VCaP (cell line): ENCODE measurements at regions not wholly inside any gene's neighbourhood (a gene's known extent, or its start where the extent isn't known, plus 50 kb on each side); places are given as distances from the start of the nearest gene placed in this dataset.

Source experiments
- H3K27ac ChIP-seq: fragments of 450-650 bp; 2 replicates; pipeline ENCODE4 v1.5.1; 2017
- TF ChIP-seq, protein P1 (sequence below): fragments of 450-650 bp; conservative IDR thresholded peaks from 2 replicates; pipeline ENCODE4 v1.5.1; 2017; ENCODE audit warnings: mild to moderate bottlenecking, moderate library complexity

- H3K27ac ChIP-seq = no peak overlapping the region
- TF ChIP-seq, protein P1, sequence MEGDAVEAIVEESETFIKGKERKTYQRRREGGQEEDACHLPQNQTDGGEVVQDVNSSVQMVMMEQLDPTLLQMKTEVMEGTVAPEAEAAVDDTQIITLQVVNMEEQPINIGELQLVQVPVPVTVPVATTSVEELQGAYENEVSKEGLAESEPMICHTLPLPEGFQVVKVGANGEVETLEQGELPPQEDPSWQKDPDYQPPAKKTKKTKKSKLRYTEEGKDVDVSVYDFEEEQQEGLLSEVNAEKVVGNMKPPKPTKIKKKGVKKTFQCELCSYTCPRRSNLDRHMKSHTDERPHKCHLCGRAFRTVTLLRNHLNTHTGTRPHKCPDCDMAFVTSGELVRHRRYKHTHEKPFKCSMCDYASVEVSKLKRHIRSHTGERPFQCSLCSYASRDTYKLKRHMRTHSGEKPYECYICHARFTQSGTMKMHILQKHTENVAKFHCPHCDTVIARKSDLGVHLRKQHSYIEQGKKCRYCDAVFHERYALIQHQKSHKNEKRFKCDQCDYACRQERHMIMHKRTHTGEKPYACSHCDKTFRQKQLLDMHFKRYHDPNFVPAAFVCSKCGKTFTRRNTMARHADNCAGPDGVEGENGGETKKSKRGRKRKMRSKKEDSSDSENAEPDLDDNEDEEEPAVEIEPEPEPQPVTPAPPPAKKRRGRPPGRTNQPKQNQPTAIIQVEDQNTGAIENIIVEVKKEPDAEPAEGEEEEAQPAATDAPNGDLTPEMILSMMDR = no peak
Measured at GRCh38 chr11:112400476-112401014, 139.9 kb upstream of the PLET1 start.

GRCh38 chr11:112401036-112401769, 140.5 kb upstream of the PLET1 start:
- H3K27ac ChIP-seq = no peak overlapping the region
- TF ChIP-seq, protein P1 = no peak

GRCh38 chr11:112403432-112403831, 142.8 kb upstream of the PLET1 start:
- TF ChIP-seq, protein P1 = no peak
- no peak overlapping the region for H3K27ac ChIP-seq

- TF ChIP-seq, protein P1 = no peak
Measured at GRCh38 chr11:112404112-112404511, 143.5 kb upstream of the PLET1 start.

GRCh38 chr11:112408517-112408916, 147.9 kb upstream of the PLET1 start:
- TF ChIP-seq, protein P1 = no peak
- no peak overlapping the region for H3K27ac ChIP-seq

More at GRCh38 chr11:112404112-112404511, 143.5 kb upstream of the PLET1 start:
- no peak overlapping the region for H3K27ac ChIP-seq

- TF ChIP-seq, protein P1 = no peak
- H3K27ac ChIP-seq = no peak overlapping the region
Measured at GRCh38 chr11:112410325-112410724, 149.7 kb upstream of the PLET1 start.

DNA sequence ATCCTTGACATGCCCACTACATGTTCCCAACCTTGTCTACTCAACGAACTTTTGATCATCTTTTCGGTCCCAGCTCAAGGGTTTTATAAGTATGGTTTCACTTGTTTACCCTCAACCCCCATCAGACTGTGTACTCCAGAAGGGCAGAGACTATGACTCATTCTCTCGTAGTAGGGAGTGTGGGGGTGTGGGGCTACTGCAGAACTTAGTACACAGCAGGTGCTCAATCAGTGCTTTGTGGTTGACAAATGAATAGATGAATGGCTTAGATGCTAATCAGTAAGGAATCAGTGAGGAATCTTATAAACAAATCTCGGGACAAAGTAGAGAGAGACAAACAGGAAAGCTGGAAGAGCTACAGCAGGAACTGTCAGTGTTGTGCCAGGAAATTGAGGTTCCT, 151.7 kb upstream of the PLET1 start:
- TF ChIP-seq, protein P1 = no peak
- H3K27ac ChIP-seq = no peak overlapping the region
